Adrenal gland (tissue), 9 donors: ENCODE measurements at regions not wholly inside any gene's neighbourhood (a gene's known extent, or its start where the extent isn't known, plus 50 kb on each side); places are given as distances from the start of the nearest gene placed in this dataset.

Experiments
- DNase-seq, 7 donors: peaks; one replicate each; pipeline ENCODE4 v3.0.0-alpha.2; 2019 to 2020
- H3K27ac ChIP-seq, 5 donors: fragments of 200-600 bp; sonication (generic) in 4 of 5; 1 replicate in 3 of 5; 2 replicates in 2 of 5; pipeline versions ENCODE4 v1.5.1 to v1.8.0; 2016 to 2020; ENCODE audit warnings: mild to moderate bottlenecking in 1 of 5
- H3K27me3 ChIP-seq: fragments of 200-600 bp; 2 replicates; pipeline ENCODE4 v1.8.0; 2021
- H3K36me3 ChIP-seq, 2 donors: fragments of 200-600 bp; replicated peaks in 1 of 2; 1 replicate in 1 of 2; 2 replicates in 1 of 2; pipeline versions ENCODE4 v1.5.1 to v1.8.0; 2018 to 2022
- H3K4me1 ChIP-seq, 2 donors: fragments of 200-600 bp; replicated peaks in 1 of 2; 1 replicate in 1 of 2; 2 replicates in 1 of 2; pipeline versions ENCODE4 v1.5.1 to v1.8.0; 2018 to 2021
- H3K4me3 ChIP-seq, 4 donors: fragments of 200-600 bp; sonication (generic) in 3 of 4; one replicate each; pipeline ENCODE4 v1.5.1; 2016 to 2018
- H3K9me3 ChIP-seq, 3 donors: fragments of 200-600 bp; sonication (generic) in 1 of 3; replicated peaks in 1 of 3; 1 replicate in 2 of 3; 2 replicates in 1 of 3; pipeline versions ENCODE4 v1.5.1 to v1.8.0; 2016 to 2021
- POLR2A ChIP-seq, 2 donors: fragments of 450-650 bp; IDR thresholded peaks; one replicate each; pipeline ENCODE4 v1.6.1; 2017; ENCODE audit warnings: antibody characterized with exemption in 2 of 2, mild to moderate bottlenecking in 2 of 2, moderate library complexity in 1 of 2
- WGBS, 4 donors: extraction: QIAGEN DNeasy Blood & Tissue Kit in 2 of 4; methylation state at CpG; one replicate each; pipeline versions ENCODE4 v1.1.5 to v1.1.7; 2013 to 2017; 5-methylcytosine and 5-hydroxymethylcytosine counted together
- intact Hi-C, 2 donors: fragments of 100-400 bp; cut with DNase I; formaldehyde crosslinking; loops; one replicate each; pipeline versions ENCODE4 v1.14.1 to v1.15.0; 2022 to 2023
- TF ChIP-seq, protein P1 (sequence below), 6 experiments: fragments of 450-650 bp in 4 of 6; fragments of 200-600 bp in 2 of 6; sonication (generic) in 1 of 6; IDR thresholded peaks; 1 replicate in 5 of 6; 2 replicates in 1 of 6; pipeline versions ENCODE4 v1.5.1 to v1.8.0; 2016 to 2021; ENCODE audit warnings: antibody characterized with exemption in 6 of 6, mild to moderate bottlenecking in 2 of 6, moderate library complexity in 1 of 6
- donor health status: healthy with polysubstance abuse.
- donor health status: Bipolar disorder and iron deficiency.
- donor health status: DM: yes; HTN: yes; CAD: no.
- donor health status: DM: no; HTN: no; CAD: no.
- donor health status: DM: no; HTN: no; CAD: no.

DNA sequence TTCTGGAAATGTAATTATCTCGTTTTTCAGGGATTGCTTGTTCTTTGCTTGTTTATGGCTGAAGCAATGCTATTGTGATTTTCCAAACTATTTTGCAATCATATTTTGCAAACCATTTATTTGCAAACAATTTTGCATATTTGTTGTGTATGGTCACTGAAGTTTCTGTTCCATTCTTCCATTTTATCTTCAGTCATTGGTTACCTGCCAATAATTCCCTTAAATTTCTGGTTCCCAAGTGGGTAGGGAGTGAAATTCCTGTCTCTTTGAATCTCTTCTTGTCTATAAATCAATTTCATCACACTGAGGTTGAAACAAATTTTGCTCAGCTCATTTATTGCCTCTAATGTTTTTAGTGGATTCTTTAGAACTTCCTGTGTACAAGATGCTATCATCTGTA lies 401.7 kb upstream of the VWC2 start:
- no peaks in the 10 kb centered on the region for H3K4me1 ChIP-seq
- no peak overlapping the region for H3K27ac ChIP-seq
- H3K27me3 ChIP-seq = no peaks in the 10 kb centered on the region
- no peaks in the 10 kb centered on the region for H3K9me3 ChIP-seq
- 49 to 54% (median 52%) methylated on average over 1 of the region's 1 CpG for WGBS, 4 donors
- intact Hi-C loops = no loop called here
- H3K36me3 ChIP-seq = no peaks in the 10 kb centered on the region
- DNase-seq = no peak
- TF ChIP-seq, protein P1, sequence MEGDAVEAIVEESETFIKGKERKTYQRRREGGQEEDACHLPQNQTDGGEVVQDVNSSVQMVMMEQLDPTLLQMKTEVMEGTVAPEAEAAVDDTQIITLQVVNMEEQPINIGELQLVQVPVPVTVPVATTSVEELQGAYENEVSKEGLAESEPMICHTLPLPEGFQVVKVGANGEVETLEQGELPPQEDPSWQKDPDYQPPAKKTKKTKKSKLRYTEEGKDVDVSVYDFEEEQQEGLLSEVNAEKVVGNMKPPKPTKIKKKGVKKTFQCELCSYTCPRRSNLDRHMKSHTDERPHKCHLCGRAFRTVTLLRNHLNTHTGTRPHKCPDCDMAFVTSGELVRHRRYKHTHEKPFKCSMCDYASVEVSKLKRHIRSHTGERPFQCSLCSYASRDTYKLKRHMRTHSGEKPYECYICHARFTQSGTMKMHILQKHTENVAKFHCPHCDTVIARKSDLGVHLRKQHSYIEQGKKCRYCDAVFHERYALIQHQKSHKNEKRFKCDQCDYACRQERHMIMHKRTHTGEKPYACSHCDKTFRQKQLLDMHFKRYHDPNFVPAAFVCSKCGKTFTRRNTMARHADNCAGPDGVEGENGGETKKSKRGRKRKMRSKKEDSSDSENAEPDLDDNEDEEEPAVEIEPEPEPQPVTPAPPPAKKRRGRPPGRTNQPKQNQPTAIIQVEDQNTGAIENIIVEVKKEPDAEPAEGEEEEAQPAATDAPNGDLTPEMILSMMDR (IDR thresholded peaks at IDR 0.05) = no peak
- TF ChIP-seq POLR2A (IDR thresholded peaks at IDR 0.05) = no peak
- no peak overlapping the region for H3K4me3 ChIP-seq

DNA sequence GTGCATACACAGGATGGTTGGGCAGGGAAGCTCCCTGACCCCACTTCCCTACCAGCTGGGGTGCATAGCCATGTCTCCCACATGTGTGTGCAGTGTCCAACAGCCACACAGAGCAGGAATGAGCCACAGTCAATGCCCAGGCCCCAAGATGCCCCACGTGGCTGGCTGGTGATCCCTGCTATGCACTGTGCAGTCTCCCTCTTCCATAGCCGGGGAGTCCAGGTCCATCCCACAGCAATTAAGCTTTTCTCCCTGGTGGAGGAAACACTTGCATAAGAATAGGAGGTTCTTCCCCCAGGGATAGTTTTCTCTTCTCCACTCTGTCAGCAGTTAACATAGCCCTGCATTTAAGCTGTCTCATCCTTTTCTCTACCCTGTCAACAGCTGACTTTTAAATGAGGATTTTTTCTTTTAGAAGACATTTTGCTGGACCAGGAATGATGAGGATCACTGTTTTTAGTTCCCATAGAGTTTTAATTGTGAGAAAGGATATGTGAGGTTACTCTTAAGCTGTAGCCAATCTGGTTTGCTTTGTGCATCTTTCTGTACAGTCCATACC lies 396.5 kb upstream of the VWC2 start:
- Histone ChIP-seq H3K27ac (no peak overlapping the region), H3K27me3 (no peaks in the 10 kb centered on the region), H3K4me1 (no peaks in the 10 kb centered on the region), H3K4me3 (no peak overlapping the region), H3K36me3 (no peaks in the 10 kb centered on the region), H3K9me3 (peaks cover 0 to 6% (median 0%) of the 10 kb centered on the region in 3 donors)
- no peak for TF ChIP-seq POLR2A (IDR thresholded peaks at IDR 0.05)
- TF ChIP-seq, protein P1 (IDR thresholded peaks at IDR 0.05) = no peak
- WGBS, 4 donors = 60 to 73% (median 66%) methylated on average over 2 of the region's 2 CpGs
- DNase-seq = no peak
- intact Hi-C loops = no loop called here

DNA sequence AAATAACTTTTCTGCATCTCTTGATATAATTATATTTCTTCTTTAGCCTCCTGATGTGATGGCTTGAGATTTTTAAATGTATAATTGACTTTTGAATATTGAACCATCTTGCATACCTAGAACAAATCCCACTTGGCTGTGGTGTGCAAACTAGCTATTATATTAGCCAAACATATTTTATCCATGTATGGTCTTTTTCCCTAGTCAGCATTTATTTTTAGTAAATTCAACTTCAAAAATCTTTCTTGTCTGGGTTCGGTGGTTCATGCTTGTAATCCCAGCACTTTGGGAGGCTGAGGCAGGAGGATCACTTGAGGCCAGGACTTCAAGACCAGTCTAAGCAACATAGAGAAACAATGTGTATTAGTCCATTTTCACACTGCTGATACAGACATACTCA lies 386.6 kb upstream of the VWC2 start:
- Histone ChIP-seq H3K36me3 (no peaks in the 10 kb centered on the region), H3K9me3 (no peaks in the 10 kb centered on the region), H3K4me1 (no peaks in the 10 kb centered on the region), H3K27ac (no peak overlapping the region), H3K4me3 (no peak overlapping the region), H3K27me3 (no peaks in the 10 kb centered on the region)
- TF ChIP-seq, protein P1 (IDR thresholded peaks at IDR 0.05) = no peak
- intact Hi-C loops = no loop called here
- no peak for DNase-seq
- whole genome bisulfite sequencing, 4 donors = 65 to 90% (median 70%) methylated on average over 1 of the region's 1 CpG

DNA sequence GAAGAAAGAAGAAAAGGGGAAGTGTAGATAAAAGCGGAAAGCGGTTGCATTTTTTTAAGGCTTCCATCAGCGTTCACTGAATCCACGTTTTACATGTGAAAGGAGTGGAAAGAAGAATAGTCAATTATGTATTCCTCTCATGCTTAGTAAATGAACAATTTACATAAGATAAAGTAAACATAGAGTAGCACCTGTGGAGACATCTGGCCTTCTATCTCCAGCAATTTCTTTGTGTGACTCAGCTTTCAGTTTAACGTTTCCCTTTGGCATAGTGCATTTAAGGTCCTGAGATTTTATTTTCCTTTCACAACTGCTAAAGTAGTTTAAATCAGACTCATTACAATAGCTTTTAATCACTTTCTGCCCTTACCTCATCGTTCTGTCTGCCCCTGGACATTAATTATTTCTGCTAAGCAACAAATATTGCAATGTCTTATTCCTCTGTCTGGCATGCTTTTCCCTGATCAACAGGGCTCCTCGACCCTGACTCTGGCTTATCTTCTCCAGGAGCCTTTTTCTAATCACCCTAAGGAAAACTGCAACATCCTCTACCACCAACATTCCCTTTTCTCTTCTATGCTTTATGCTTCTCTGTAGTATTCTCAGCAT lies 383.5 kb upstream of the VWC2 start:
- intact Hi-C loops = no loop called here
- WGBS, 4 donors = 50 to 56% (median 53%) methylated on average over 7 of the region's 7 CpGs
- TF ChIP-seq, protein P1 (IDR thresholded peaks at IDR 0.05) = no peak
- TF ChIP-seq POLR2A (IDR thresholded peaks at IDR 0.05) = no peak

More for the DNA sequence above, 383.5 kb upstream of the VWC2 start:
- no peak overlapping the region for H3K27ac ChIP-seq
- H3K4me1 ChIP-seq = no peaks in the 10 kb centered on the region
- no peak for DNase-seq
- H3K9me3 ChIP-seq = no peaks in the 10 kb centered on the region
- H3K36me3 ChIP-seq = no peaks in the 10 kb centered on the region
- no peak overlapping the region for H3K4me3 ChIP-seq
- no peaks in the 10 kb centered on the region for H3K27me3 ChIP-seq
